Epithelial cell of prostate (primary cell): ENCODE measurements at regions not wholly inside any gene's neighbourhood (a gene's known extent, or its start where the extent isn't known, plus 50 kb on each side); places are given as distances from the start of the nearest gene placed in this dataset.
"Not testable (repeated sequence)": the region's sequence is repeated elsewhere in the genome, so short reads cannot be mapped to it uniquely, and the experiment has no call there.

Experiments used
- DNase-seq: peaks from one replicate; pipeline ENCODE4 v3.0.0-alpha.2; 2011; ENCODE audit warnings: low read depth, low spot score
- H3K27ac ChIP-seq: fragments of 450-650 bp; 2 replicates; pipeline ENCODE4 v1.5.1; 2017; ENCODE audit warnings: mild to moderate bottlenecking

DNA sequence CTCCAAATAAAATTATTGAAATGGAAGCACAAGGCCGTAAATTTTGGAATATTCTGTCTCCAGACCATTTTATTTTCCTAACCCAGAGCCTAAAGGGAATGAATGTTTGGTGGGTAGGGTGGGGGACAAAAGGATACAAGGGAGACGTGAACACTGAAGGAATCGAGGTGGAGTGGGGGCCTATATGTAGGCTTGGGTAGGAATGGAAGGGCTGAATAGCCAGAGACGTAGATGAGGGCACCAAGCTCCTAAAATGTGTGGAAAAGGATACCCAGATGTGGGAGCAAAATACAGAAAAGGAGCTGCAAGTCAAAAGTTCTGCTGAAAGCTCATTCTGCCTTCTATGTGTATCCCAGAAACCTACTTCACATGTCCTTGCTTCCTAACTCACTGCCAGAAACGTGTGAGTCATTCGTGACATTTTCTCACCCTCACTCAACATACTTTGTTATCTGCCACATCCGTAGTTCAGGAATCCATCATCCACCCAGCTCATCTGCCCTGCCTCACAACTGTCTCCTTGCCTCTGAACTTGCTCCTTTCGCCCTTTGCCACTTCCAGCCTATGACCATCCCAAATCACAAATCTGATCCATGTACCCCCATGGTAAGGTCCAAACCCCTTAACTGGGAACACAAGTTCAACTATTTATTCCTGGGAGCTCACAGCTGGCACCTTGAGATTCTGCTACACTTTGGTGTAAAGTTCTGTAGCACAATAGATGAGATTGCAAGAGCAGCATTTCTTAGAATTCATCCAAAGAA is 84.1 kb upstream of the PRDX6 start:
- peak overlapping the region; percentile 4 for H3K27ac ChIP-seq
- DNase-seq = peak; percentile 26

GRCh38 chr1:173393659-173394000 is 83.5 kb upstream of the PRDX6 start:
- no peak for DNase-seq
- peak overlapping the region; percentile 4 for H3K27ac ChIP-seq

GRCh38 chr1:173394813-173395212 is 82.3 kb upstream of the PRDX6 start:
- not testable (repeated sequence) for DNase-seq, H3K27ac ChIP-seq

GRCh38 chr1:173395762-173396161 is 81.4 kb upstream of the PRDX6 start:
- no peak overlapping the region for H3K27ac ChIP-seq
- no peak for DNase-seq

DNA sequence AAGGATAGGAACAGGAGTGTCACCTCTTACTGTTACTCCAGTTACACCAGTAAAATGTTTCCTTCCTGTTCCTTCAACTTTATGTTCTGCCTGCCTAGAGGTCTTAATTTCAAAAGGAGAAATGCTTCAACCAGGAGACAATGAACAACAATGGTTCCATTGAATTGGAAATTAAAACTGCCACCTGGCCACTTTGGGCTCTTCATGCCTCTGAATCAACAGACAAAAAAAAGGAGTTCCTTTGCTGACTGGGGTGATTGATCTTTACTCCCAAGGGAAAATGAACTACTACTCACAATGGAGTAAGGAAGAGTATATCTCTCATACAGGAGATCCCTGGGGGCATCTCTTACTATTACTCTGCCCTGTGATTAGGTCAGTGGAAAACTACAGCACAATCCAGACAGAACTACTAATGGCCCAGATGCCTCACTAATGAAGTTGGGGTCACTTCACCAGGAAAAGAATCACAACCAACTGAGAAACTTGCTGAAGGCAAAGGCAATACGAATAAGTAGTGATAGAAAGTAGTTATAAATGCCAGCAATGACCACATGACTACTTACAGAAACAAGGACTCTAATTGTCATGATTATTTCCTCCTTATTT is 76.6 kb upstream of the PRDX6 start:
- H3K27ac ChIP-seq = no peak overlapping the region
- no peak for DNase-seq

DNA sequence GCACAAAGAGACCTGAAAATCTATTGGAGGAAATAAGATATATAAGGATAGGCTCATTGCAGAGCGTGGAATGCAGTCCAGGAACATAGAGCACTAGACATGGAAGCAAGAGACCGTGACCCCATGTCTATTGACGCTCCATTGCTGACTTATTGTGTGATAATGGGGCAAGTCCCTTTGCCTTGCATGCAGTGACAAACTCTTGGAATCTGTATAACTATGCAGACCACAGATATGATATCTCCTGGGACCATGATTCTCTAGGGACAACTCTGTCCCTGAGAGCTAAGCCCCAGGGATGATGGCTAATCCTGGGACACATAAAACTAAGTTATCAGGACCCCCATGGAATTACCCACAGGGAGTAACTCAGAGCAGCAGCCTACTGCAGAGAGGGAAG is 73.1 kb upstream of the PRDX6 start:
- H3K27ac ChIP-seq = no peak overlapping the region
- no peak for DNase-seq

- DNase-seq = no peak
- peak overlapping the region; percentile 29 for H3K27ac ChIP-seq
These were observed 71.9 kb upstream of the PRDX6 start for GRCh38 chr1:173405281-173405680.

DNA sequence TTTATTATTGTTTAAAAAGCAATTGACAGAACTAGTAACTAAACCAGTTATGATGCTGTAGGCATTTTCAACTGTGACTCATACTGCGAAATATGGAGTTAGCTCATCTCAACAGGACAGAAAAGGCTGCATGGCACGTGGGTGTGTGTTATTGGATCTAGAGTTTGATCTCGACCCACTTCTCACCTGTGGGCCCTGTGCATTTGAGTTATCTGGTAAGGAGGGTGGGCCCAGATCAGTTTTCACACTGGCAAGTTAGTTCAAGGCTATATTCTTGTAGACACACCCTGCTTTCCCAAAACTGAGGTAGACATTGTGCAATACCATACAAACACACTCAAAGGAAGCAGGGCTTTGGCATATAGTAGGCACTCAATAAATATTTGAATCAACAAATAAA is 71.3 kb upstream of the PRDX6 start:
- DNase-seq = peak; percentile 49
- H3K27ac ChIP-seq = peak overlapping the region; percentile 29

GRCh38 chr1:173406783-173407230 is 70.3 kb upstream of the PRDX6 start:
- DNase-seq = no peak
- H3K27ac ChIP-seq = no peak overlapping the region

DNA sequence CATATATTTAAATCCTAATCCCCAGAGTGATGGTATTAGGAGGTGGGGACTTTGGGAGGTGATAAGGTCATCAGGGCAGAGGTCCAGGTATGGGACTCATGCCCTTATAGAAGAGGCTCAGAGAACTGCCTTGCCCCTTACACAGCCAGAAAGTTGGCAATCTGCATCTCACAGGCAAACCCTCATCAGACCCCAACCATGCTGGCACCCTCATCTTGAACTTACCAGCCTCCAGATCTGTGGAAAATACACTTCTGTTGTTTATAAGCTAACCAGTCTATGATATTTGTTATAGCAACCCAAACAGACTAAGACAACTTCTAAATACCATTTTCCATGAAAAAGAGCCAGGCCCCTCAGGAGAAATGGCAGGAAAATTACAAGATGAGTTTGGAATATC is 69.3 kb upstream of the PRDX6 start:
- no peak overlapping the region for H3K27ac ChIP-seq
- DNase-seq = no peak

DNA sequence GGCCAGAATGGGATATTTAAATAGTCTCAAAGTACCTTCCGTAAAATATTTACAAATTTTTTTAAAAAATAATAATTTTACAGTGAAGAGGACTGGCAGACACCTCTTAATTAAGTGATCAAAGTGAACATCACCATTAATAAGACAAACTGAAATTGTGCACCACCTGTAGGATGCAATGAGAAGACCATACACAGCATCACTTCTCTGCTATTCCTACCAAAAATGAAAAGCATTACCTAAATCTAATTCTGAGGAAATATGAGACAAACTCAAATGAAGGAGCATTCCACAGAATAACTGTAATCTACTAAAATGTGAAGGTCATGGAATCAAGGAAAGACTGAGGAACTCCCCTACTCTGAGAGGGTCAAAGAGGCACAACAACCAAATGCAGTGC is 68.2 kb upstream of the PRDX6 start:
- no peak overlapping the region for H3K27ac ChIP-seq
- DNase-seq = no peak

- no peak overlapping the region for H3K27ac ChIP-seq
- DNase-seq = no peak
These were observed 67.5 kb upstream of the PRDX6 start for GRCh38 chr1:173409613-173410012.

DNA sequence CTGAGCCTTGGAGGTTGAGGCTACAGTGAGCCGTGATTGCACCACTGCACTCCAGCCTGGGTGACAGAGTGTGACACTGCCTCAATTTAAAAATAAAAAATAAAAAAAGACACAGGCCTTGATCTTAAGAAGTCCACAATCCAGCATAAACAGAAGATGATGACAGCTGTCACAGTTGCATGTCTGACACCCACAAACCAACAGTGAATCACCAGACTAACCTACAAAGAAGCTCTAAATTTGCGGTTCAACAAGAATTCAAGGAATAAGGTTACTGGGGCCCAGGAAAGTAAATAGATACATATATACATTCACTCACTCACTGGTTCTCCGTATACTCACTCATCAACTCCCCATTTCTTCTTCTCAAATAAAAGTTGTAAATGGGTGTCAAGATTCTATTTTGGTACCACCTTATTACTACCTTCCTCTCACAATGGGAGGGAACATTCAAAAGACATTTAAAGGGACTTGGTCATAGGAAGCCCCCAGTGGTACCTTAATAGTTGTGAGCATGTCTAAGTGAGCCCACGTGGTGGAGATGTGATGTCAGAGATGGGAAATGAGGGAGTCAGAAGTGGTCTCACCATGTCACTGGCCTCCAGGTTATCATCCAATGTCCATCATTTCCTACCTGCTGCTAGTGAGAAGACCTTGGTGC is 66.9 kb upstream of the PRDX6 start:
- DNase-seq = no peak
- no peak overlapping the region for H3K27ac ChIP-seq

DNA sequence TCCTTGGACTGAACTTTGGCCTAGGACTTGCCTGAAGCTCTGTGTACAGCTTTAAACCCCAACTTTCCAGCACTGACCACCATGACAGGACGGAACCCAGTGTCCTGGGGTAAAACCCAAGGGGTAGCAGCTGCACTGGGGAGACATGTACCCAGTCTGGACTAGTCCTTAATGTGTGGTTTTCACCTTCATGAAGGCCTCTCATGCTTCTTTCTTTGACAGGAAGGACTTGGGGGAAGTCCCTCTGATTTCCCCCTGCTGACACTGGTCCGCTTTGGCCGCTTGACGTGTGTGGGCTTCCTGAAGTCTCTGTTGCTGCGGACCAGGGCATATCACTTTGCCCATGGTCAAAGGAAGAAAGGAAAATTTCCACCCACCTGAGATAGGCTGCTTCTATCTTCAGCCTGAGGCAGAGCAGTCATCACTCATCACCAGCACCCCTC is 66.3 kb upstream of the PRDX6 start:
- H3K27ac ChIP-seq = no peak overlapping the region
- no peak for DNase-seq

GRCh38 chr1:173411835-173412742 is 65.0 kb upstream of the PRDX6 start:
- no peak for DNase-seq
- H3K27ac ChIP-seq = no peak overlapping the region

GRCh38 chr1:173413271-173413707 is 63.8 kb upstream of the PRDX6 start:
- no peak overlapping the region for H3K27ac ChIP-seq
- DNase-seq = no peak

DNA sequence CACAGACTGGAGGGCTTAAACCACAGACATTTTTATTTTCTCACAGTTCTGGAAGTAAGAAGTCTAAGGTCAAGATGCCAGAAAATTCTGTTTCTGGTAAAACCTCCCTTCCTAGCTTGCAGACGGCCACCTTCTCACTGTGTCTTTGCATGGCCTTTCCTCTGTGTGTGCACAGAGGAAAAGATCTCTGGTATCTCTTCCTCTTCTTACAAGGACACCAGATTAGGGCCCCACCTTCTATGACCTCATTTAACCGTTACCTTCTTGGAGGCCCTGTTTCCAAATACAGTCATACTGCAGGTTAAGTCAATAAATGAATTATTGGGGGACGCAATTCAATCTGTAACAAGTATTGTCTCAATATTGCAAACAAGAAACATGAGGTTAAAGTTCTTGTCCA is 63.0 kb upstream of the PRDX6 start:
- H3K27ac ChIP-seq = no peak overlapping the region
- DNase-seq = no peak

DNA sequence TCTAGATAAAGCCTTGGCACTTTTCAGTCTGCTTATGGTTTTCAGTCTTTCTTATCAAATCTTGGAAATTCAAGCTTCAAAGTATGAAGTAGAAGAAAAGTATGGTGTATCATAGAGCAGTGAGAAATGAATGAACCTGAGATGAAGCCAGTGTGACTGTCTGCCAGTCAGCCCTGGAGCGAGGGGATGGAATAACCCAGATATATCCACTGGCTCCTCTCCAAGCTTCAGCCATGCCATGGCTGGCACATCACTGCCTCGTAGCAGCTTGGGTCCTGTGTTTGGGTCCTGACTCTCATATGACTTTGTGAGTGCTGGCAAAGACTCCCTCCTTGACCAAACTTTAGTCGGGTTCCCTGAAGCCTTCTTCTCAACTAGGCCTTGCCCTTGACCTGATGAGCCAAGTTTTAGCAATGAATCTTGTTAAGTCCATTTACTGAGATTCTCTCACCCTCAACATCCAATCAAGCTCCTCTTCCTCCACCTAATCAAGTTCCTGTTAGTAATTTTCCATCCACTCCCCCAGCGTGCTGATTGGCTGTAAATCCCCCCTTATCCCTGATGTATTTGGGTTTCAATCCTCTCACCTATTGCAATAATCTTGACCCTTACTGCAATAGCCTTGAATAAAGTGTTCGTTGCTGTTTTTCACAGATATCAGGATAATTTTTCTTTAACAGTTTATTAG is 62.5 kb upstream of the PRDX6 start:
- no peak for DNase-seq
- H3K27ac ChIP-seq = no peak overlapping the region

DNA sequence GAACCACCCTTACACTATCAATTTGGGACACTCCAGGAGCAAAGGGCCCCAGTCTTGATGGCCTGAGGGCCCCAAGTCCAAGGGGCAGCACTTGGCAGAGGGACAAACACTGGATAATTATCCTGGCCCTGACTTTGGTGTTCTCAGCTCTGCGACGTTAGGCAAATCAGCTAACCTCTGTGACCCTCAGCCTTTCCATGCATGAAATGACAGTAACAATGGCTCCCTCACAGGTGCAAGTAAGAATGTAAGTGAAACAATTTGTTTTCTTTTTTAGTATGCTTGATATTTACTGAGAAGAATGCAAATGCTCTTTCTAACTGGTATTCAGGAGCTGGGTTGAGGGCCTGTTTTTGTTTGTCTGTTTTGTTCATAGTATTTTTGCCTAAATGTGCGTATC is 61.6 kb upstream of the PRDX6 start:
- DNase-seq = no peak
- no peak overlapping the region for H3K27ac ChIP-seq

- no peak for DNase-seq
- H3K27ac ChIP-seq = no peak overlapping the region
These were observed 61.2 kb upstream of the PRDX6 start for GRCh38 chr1:173415905-173416450.
